GM12891 (cell line): ENCODE measurements at regions not wholly inside any gene's neighbourhood (a gene's known extent, or its start where the extent isn't known, plus 50 kb on each side); places are given as distances from the start of the nearest gene placed in this dataset.
"Not testable (repeated sequence)": the region's sequence is repeated elsewhere in the genome, so short reads cannot be mapped to it uniquely, and the experiment has no call there.

Source experiments
- DNase-seq: peaks from one replicate; pipeline ENCODE4 v3.0.0; 2011; ENCODE audit warnings: low spot score; ENCODE audit not compliant: insufficient read length
- FAIRE-seq: peaks from 2 replicates; lab custom pipeline; 2011; peaks lifted over from hg19 to GRCh38; lab: Jason Lieb, UNC
- PAX5 ChIP-seq: IDR thresholded peaks from 2 replicates; pipeline ENCODE4 v1.6.1; 2011; ENCODE audit warnings: low read length, moderate library complexity, mild to moderate bottlenecking; ENCODE audit not compliant: insufficient read depth, severe bottlenecking
- POLR2A ChIP-seq: IDR thresholded peaks from 2 replicates; pipeline ENCODE4 v1.6.1; 2011; ENCODE audit warnings: low read depth, low read length, control low read depth
- POLR2AphosphoS5 ChIP-seq: IDR thresholded peaks from 2 replicates; pipeline ENCODE4 v1.6.1; 2011; ENCODE audit warnings: low read depth, low read length, control low read depth
- POU2F2 ChIP-seq: IDR thresholded peaks from 2 replicates; pipeline ENCODE4 v1.6.1; 2011; ENCODE audit warnings: low read depth, mild to moderate bottlenecking, control low read depth, low read length, moderate library complexity
- SPI1 ChIP-seq: IDR thresholded peaks from 2 replicates; pipeline ENCODE4 v1.6.1; 2011; ENCODE audit warnings: low read depth, low read length, control low read depth
- TAF1 ChIP-seq: IDR thresholded peaks from 2 replicates; pipeline ENCODE4 v1.6.1; 2011; ENCODE audit warnings: low read depth, low read length, control low read depth

DNA sequence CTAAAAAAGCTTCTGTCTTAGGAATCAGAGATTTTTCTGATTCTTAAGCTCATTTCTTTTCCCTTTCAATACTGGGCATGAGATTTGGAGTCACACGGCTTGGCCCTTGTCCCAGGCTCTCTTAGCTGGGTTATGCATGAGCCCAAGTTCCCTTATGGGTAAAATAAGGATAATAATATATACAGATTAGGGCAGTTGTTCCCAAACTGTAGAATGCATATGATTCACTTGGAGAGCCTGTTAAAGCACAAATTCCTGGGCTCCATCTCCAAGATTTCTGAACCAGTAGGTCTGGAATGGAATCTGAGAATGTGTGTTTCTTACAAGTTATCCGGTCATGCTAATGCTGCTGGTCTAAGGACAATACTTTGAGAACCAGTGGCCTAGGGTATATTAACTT is 154.0 kb downstream of the REEP3 start:
- FAIRE-seq = no peak
- DNase-seq = no peak
- no peak for TF ChIP-seq POLR2A
- no peak for TF ChIP-seq POLR2AphosphoS5
- TF ChIP-seq POU2F2 = no peak
- no peak for TF ChIP-seq TAF1
- no peak for TF ChIP-seq SPI1
- TF ChIP-seq PAX5 = no peak

DNA sequence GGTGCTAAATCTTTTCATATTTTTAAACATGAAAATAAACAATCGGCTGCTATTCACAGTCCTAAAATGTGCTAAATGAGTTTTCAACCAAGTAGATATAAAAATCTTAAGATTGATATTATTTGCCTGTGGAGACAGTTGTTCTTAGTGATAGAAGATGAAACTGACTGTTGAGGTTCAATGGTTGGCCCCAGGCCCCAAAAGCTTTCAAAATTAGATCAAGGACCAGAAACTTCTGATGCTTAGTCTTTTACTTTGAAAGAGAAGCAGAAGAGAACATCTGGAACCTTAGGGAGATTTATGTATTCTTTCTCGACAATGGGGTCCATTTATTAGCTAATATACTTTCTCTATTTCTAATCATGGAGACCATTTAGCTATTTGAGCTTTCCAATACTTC is 155.8 kb downstream of the REEP3 start:
- DNase-seq (no peak), FAIRE-seq (no peak)
- no peak for TF ChIP-seq POLR2AphosphoS5
- no peak for TF ChIP-seq POU2F2
- TF ChIP-seq PAX5 = no peak
- no peak for TF ChIP-seq SPI1
- no peak for TF ChIP-seq POLR2A
- TF ChIP-seq TAF1 = no peak

DNA sequence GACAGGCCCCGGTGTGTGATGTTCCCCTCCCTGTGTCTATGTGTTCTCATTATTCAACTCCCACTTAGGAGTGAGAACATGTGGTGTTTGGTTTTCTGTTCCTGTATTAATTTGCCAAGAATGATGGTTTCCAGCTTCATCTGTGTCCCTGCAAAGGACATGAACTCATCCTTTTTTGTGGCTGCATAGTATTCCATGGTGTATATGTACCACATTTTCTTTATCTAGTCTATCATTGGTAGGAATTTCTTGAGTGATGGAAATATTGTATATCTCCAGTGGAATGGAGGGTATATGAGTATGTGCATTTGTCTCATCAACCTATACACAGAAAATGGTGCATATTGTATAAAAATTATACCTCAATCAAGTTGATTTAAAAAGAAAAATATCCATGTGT is 159.3 kb downstream of the REEP3 start:
- DNase-seq = not testable (repeated sequence)

DNA sequence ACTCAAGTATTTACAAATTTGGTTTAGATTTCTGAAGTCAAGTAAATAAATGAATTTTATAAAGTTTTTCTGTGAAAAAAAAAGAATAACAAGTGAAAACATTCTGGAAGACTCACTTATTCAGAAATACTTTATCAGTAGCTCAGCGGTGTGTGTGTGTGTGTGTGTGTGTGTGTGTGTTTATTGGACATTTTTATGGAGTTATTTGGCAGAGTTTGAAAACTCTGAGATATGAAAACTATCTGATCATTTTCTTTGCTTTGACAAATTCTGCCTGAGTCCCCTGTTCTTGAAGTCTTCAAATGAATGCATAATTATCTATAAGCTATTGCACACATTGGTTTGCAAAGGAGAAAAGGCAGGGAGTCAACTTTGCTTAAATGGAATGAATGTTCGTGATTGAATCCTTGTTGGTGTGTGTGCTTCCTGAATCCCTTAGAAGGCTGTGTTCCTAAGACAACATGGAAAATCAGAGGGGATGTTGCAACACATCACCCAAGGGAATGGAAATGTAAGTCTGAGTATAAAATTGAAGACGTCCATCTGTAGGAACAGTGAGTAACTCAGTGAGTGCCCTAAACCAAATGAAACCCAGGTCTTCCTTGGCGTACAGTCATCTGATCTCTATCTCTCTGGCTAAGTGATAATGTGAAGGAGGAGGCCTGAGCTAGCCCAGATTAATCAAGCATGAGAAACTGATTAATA is 160.9 kb downstream of the REEP3 start:
- TF ChIP-seq SPI1 = no peak
- no peak for TF ChIP-seq POLR2AphosphoS5
- TF ChIP-seq POU2F2 = no peak
- TF ChIP-seq TAF1 = peak; percentile 43; the same call in 1 of the 2 replicates
- no peak for TF ChIP-seq POLR2A
- DNase-seq = no peak
- FAIRE-seq = peak; percentile 35

More for the DNA sequence above, 159.3 kb downstream of the REEP3 start:
- not testable (repeated sequence) for FAIRE-seq

DNA sequence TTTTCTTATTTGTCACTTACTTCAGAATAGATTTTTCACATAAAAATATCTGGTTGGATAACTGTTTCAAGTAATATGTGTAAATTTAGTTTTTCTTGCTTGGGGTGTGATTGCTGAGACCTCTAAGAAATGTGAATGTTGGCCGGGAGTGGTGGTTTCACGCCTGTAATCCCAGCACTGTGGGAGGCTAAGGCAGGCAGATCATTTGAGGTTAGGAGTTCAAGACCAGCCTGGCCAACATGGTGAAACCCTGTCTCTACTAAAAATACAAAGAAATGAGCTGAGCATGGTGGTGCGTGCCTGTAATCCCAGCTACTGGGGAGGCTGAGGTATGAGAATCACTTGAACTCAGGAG is 161.5 kb downstream of the REEP3 start:
- not testable (repeated sequence) for FAIRE-seq, DNase-seq

DNA sequence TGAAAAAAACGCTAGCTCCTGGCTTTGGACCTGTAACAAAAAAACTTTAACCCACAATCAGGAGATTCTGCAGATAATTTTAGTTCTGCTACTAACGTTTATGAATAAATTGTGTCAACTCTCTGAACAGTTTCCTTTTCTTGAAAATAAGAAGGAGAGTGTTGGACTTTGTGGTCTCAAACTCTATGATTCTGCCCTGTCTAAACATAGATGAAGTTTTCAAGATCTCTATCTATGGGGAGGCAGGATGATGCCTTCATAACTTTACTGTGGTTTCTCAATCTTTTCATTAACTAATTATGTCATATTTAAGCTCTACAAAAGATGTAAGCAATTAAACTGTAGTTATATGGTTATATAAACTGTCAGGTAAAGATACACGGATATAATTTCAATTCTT is 162.0 kb downstream of the REEP3 start:
- DNase-seq (no peak), FAIRE-seq (no peak)
- TF ChIP-seq PAX5 = no peak

- FAIRE-seq (no peak), DNase-seq (no peak)
- no peak for TF ChIP-seq POLR2AphosphoS5
- TF ChIP-seq POLR2A = no peak
- no peak for TF ChIP-seq TAF1
- no peak for TF ChIP-seq SPI1
- no peak for TF ChIP-seq PAX5
- no peak for TF ChIP-seq POU2F2
These were observed 162.5 kb downstream of the REEP3 start for GRCh38 chr10:63683686-63684085.

DNA sequence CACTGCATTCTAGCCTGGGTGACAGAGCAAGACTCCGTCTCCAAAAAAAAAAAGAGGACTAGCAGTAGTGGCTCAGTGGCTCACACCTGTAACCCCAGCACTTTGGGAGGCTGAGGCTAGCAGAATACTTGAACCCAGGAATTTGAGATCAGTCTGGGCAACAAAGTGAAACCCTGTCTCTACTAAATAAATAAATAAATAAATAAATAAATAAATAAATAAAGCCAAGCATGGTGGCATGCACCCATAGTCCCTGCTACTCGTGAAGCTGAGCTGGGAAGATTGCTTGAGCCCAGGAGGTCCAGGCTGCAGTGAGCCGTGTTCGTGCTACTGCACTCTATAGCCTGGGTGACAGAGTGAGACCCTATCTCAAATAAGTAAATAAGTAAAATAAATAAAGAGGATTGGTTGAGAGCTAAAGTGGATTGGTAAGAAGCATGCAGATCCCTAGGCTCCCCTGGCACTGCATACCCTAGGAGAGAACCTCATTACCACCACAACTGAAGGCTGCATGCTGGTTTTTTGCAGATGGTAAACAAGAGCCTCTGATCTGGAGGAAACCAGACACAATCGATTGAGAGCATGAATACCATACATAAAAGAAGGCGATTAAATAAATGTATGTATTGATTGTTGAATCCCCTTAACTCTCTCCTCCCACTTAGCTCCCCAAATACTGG is 163.2 kb downstream of the REEP3 start:
- DNase-seq (no peak), FAIRE-seq (no peak)
- TF ChIP-seq POLR2A (no peak), POU2F2 (no peak), PAX5 (no peak), SPI1 (no peak), TAF1 (no peak), POLR2AphosphoS5 (no peak)

DNA sequence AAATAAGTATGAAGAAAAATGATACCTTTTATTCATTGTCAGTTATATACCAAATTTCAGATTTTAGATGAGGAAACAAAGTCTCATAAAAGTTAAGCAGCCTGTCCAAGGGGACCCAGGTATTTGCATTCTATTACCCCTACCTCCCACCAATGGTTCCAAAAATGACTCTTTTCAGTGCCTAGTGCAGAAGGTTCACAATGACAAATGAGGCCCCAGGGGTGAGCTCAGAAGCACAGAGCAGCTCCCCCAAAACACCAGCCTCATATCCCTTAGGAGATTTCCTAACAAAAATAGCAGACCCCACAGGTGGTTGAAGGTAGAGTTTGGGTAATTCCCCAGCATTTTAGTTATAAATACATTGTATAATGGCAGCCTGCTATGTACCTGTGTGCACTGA is 168.6 kb downstream of the REEP3 start:
- peak; percentile 13 for FAIRE-seq
- no peak for DNase-seq
- TF ChIP-seq POU2F2 = peak; percentile 68; the same call in 1 of the 2 replicates
- TF ChIP-seq SPI1 = no peak
- TF ChIP-seq POLR2A = no peak

DNA sequence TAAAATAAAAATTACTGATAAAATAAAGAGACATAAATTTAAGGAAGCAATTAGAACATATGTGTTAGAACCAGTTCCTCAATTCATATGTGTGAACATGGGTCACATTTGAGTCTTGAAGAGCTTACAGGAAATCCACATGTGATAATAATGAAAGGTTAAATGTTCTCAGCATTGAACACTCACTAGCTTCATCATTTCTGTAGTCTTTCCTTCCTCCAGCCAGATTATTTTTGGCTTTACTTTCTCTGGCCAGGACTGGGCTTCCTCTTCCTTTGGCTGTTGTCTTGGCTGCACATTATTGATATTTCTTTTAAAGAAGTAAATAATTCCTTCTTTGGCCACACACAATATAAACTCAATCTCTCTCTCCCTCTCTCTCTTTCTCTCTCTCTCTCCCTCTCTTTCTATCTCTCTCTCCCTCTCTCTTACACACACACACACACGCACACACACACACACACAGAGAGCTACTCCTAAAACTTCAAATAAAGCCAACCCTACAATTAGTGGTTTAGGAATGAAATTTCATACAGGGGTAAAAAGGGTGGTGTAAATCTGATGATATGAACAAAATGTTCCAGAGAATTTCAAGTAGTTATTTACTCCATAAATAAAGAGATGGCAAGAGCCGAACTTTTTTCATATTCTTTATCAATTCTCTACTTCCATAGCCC is 171.2 kb downstream of the REEP3 start:
- FAIRE-seq = no peak
- TF ChIP-seq POLR2AphosphoS5 = no peak
- TF ChIP-seq SPI1 = peak; percentile 80
- TF ChIP-seq POU2F2 = no peak
- TF ChIP-seq POLR2A = no peak
- no peak for TF ChIP-seq TAF1
- TF ChIP-seq PAX5 = no peak
- no peak for DNase-seq

DNA sequence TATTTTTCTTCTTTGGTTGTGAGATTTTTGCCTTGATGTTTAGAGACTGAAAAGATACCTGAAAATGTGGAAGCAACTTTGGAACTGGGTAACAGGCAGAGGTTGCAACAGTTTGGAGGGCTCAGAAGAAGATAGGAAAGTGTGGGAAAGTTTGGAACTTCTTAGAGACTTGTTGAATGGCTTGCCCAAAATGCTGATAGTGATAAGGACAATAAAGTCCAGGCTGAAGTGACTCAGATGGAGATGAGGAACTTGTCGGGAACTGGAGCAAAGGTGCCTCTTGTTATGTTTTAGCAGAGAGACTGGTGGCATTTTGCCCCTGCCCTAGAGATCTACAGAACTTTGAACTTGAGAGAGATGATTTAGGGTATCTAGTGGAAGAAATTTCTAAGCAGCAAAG is 171.8 kb downstream of the REEP3 start:
- not testable (repeated sequence) for DNase-seq, FAIRE-seq
